HG03565 (cell line): ENCODE measurements at regions not wholly inside any gene's neighbourhood (a gene's known extent, or its start where the extent isn't known, plus 50 kb on each side); places are given as distances from the start of the nearest gene placed in this dataset.
"Not testable (repeated sequence)": the region's sequence is repeated elsewhere in the genome, so short reads cannot be mapped to it uniquely, and the experiment has no call there.

Source experiments
- ATAC-seq: cut with Tn5 transposase; IDR thresholded peaks from one replicate; pipeline ENCODE4 v1.9.1; 2021; ENCODE audit warnings: mild to moderate bottlenecking, moderate library complexity; ENCODE audit not compliant: unreplicated experiment

DNA sequence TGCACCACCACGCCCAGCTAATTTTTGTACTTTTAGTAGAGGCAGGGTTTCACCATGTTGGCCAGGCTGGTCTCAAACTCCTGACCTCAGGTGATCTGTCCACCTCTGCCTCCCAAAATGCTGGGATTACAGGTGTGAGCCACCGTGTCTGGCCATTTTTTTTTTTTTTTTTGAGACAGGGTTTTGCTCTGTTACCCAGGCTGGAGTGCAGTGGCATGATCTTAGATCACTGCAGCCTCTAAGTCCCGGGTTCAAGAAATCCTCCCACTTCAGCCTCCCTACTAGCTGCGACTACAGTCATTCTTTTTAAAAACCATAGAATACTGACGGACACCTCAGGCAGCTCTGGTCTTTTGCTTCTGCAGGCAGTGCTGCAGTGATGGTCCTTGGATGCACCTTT is 54.9 kb upstream of the PTPN1 start:
- ATAC-seq = not testable (repeated sequence)

- ATAC-seq = no peak
Observed at GRCh38 chr20:50455656-50456451, 54.3 kb upstream of the PTPN1 start.

DNA sequence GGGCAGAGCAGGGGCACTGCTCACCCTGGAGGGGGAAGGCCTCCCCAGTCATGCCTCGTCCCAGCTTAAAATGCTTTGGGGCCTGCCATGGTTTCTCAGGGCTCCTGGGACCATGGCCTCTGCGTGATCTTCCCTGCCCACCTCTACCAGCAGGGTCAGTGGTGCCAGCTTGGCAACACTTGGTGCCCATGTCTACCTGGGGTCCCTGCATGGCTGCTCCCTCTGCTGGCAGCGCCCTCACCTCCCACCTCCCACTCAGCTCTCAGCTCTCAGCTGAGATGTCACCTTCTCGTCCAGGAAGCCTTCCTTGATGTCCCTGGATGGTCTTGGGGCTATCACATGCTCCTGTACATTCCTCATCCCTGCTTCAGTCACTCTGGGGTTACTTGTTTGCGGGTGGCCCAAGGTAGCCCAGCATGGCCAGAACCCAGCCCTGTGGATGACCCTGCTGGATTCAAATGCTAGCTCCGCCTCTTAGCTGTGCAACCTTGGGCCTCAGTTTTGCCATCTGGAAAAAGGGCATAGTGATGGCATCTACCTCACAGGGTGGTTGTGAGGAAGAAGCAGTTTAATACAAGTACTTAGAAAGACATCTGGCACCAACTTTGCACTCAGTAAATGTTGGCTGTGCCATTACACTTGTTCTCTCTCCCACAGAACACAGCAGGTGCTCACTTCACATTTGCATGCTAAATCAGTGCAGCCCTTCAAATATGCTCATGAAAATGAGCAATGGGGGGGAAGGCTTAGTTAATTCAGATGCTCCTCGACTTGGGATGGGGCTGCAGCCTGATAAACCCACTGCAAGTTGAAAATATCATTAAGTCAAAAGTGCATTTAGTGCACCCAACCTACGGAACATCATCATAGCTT is 53.5 kb upstream of the PTPN1 start:
- no peak for ATAC-seq

GRCh38 chr20:50459124-50459918 is 50.9 kb upstream of the PTPN1 start:
- ATAC-seq = no peak

- no peak for ATAC-seq
Observed at GRCh38 chr20:50460115-50460607, 50.0 kb upstream of the PTPN1 start.
